Skin epidermis (tissue), 12 donors: ENCODE measurements at regions not wholly inside any gene's neighbourhood (a gene's known extent, or its start where the extent isn't known, plus 50 kb on each side); places are given as distances from the start of the nearest gene placed in this dataset.

ENCODE experiments used
- H3K27ac ChIP-seq, 21 experiments: fragments of 200-600 bp; sonication (generic) in 11 of 21; one replicate each; pipeline ENCODE4 v1.5.0; 2020; ENCODE audit warnings: mild to moderate bottlenecking in 3 of 21, inconsistent platforms in 2 of 21, moderate library complexity in 2 of 21
- H3K4me3 ChIP-seq, 7 experiments: fragments of 200-600 bp; sonication (generic) in 2 of 7; one replicate each; pipeline ENCODE4 v1.5.0; 2020; ENCODE audit warnings: inconsistent platforms in 2 of 7, mild to moderate bottlenecking in 2 of 7, moderate library complexity in 1 of 7

DNA sequence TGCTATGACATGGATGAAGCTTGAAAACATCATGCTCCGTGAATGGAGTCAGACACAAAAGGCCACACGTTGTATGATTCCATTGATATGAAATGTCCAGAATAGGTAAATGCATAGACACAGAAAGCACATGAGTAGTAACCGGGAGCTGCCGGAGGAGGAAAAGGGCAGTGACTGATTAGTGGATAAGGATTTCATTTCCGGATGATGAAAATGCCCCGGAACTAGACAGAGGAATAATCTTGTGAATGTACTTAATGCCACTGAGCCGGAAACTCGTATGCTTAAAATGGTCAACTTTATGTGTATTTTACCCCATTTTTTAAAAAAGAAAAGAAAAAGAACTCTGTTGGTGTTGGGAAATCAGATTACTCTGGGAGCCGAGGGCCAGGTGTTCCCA is 112.7 kb upstream of the FAM9B start:
- H3K27ac ChIP-seq, result no peak overlapping the region
- H3K4me3 ChIP-seq, result no peak overlapping the region

GRCh38 chrX:9147086-9147485 is 113.2 kb upstream of the FAM9B start:
- H3K27ac ChIP-seq, result no peak overlapping the region
- no peak overlapping the region for H3K4me3 ChIP-seq

DNA sequence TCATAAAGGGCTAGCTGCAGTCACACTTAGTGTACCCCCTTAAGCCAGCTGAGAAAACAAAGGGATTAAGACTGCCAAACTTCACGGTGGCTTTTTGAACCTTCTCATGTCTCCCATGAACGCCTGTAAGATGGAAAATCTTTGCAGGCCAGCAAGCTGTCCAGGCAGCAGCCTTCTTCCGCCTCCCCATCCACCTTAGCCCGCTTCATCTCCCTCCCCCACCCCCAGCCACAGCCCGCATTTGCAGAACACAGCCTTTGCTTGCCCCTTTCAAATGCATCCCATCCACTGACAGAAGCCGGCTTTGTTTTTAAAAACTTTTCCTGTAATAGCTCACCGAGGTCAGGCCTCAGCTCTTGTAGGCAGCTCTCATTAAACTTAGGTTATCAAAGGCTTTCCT is 113.8 kb upstream of the FAM9B start:
- H3K27ac ChIP-seq, result peak overlapping the region in 1 of 21 experiments; percentile 44
- no peak overlapping the region for H3K4me3 ChIP-seq

- Histone ChIP-seq H3K4me3 (no peak overlapping the region), H3K27ac (peak overlapping the region in 3 of 21 experiments; percentile 6 to 44 (median 23))
These were observed 114.9 kb upstream of the FAM9B start for GRCh38 chrX:9148615-9149399.

- H3K27ac ChIP-seq, result no peak overlapping the region
These were observed 115.7 kb upstream of the FAM9B start for GRCh38 chrX:9149501-9150245.

DNA sequence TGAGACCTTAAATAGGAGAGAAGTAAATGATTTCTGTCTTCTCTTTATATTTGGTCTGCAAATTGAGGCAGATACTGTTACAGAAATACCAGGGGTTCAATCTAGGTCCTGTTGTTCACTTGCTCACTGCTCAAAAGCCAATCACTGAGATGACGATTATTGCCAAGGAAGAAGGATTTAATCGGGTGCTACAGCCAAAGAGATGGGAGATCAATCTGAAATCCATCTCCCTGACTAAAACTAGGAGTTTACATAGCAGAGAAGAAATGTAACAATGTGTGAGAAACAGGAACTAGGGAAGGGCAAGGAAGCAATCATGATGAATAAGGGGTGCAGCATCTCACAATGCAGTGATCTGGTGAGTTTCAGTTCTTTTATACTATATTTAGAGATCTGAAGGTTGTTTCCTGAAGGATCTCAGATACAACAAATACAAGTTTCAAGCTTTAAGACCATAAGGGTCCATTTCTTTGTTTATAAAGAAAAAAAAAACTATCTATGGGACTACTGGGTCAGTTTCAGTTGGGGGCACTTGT is 117.9 kb upstream of the FAM9B start:
- no peak overlapping the region for H3K27ac ChIP-seq

More at GRCh38 chrX:9149501-9150245, 115.7 kb upstream of the FAM9B start:
- no peak overlapping the region for H3K4me3 ChIP-seq

GRCh38 chrX:9153300-9153699 is 119.4 kb upstream of the FAM9B start:
- no peak overlapping the region for H3K27ac ChIP-seq
- no peak overlapping the region for H3K4me3 ChIP-seq

More for the DNA sequence above, 117.9 kb upstream of the FAM9B start:
- H3K4me3 ChIP-seq, result no peak overlapping the region

GRCh38 chrX:9158611-9159010 is 124.7 kb upstream of the FAM9B start:
- Histone ChIP-seq H3K4me3 (no peak overlapping the region), H3K27ac (no peak overlapping the region)

DNA sequence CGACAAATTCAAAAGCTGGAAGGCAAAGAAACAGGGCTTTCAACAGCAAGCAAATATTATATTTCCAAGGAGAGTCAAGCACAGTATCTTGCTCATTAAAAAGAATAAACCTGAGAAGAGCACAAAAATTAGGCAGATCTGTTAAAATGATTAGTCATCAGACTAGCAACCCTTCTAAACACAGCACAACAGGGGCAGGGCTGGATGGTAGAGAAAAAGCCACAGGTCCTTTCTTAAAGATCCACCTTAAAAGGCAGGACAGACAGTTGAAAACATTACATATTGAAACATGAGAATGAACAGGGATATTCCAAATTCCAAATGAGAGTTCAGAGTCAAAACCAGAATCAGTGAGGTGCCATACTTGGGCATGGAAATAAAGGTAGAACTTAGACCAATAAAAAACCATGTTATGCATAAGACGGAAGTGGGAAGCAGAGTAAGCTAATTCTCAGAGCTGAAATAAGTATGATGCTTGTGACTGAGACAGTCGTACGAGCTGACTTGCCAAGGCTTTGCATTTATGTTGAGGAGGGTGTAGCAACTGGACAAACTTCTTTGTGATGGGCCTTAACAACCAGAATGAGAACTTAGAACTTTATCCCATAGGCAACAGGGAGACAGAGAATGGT is 126.9 kb upstream of the FAM9B start:
- Histone ChIP-seq H3K27ac (no peak overlapping the region), H3K4me3 (no peak overlapping the region)

DNA sequence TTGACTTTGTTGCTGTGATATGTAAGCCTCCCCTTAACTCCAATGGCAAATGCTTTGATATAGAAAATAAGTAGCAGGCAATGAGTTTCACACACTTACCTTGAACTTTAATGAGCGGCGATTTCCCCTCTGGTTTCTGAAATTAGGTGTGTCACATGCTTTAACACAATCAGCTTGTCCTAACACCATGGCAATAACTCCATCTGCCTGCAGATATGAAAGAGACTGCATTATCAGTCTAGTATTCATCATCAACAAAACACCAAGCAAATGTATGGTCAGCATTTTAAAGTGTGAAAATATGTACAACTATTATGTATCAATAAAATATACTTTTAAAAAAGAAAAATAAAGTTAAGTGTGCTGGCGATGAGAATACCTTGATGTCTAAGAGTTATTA is 128.8 kb upstream of the FAM9B start:
- Histone ChIP-seq H3K27ac (no peak overlapping the region), H3K4me3 (no peak overlapping the region)

GRCh38 chrX:9163214-9163709 is 129.3 kb upstream of the FAM9B start:
- no peak overlapping the region for H3K4me3 ChIP-seq
- H3K27ac ChIP-seq, result no peak overlapping the region

DNA sequence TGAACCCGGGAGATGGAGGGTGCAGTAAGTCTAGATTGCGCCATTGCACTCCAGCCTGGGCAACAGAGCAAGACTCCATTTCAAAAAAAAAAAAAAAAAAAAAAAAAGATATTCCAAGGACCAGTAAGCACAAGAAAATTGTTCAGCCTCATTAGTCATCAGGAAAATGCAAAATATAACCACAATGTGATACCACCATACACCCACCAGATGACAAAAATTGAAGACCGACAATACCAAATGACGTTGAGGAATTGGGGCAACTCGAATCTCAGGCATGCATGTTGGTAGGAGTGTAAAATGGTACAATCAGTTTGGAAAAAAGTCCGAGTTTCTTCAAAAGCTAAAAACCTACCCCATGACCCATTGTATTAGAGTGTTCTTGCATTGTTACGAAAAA is 130.2 kb upstream of the FAM9B start:
- Histone ChIP-seq H3K4me3 (no peak overlapping the region), H3K27ac (no peak overlapping the region)

DNA sequence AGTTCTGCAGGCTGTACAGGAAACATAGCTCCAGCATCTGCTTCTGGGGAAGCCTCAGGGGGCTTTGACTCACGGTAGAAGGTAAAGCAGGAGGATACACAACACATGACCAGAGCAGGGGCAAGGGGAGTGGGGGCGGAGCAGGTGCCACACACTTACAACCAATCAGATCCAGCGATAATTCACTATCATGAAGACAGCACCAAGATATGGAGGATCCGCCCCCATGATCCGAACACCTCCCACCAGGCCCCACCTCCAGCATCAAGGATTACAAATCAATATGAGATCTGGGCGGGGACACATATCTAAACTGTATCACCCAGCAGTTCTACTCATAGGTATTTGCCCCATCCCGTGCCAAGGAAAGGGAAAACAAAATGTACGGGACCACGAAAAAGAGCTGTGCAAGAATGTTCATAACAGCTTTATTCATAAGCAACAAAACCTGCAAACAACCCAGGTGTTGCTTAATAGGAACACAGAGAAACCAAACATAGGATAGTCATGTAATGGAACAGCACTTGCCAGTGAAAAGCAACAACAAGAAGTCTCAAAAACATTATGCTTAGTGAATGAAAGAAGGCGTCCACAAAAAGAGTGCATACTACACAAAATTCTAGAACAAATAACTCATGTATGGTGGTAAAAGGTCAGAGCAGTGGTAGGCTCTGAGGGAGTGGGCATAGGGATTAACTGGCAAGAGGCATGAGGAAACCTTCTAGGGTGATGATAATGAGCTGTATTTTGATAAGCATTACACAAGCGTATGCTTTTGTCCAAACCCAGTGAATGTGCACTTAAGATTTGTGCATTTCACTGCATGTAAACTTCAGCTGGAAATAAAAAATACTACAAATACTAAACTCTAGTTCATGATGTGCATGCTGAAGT is 130.9 kb upstream of the FAM9B start:
- H3K4me3 ChIP-seq, result no peak overlapping the region

GRCh38 chrX:9166584-9166944 is 132.6 kb upstream of the FAM9B start:
- Histone ChIP-seq H3K27ac (no peak overlapping the region), H3K4me3 (no peak overlapping the region)

More for the DNA sequence above, 130.9 kb upstream of the FAM9B start:
- H3K27ac ChIP-seq, result no peak overlapping the region

- H3K4me3 ChIP-seq, result no peak overlapping the region
- H3K27ac ChIP-seq, result no peak overlapping the region
These were observed 138.0 kb upstream of the FAM9B start for GRCh38 chrX:9171841-9172463.

- H3K4me3 ChIP-seq, result no peak overlapping the region
- no peak overlapping the region for H3K27ac ChIP-seq
These were observed 138.5 kb upstream of the FAM9B start for GRCh38 chrX:9172464-9172850.

DNA sequence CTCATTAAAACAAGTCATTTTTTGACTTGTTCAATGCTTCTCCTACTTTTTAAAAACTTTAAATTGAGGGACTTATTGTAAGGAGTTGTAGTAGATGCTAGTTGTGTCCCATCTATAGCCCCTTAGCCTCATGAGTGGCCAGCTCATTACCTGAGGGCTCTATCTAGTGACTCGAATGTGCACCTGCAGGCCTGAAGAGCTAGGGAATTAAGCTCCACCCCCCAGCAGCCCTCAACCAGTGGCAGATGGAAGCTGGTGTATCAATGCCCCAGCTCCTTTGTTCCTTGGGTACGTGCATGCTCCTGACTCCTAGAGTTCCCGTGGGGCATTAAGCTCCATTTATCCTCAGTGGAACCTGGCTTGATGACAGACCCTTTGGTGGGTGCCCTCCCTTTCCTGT is 146.7 kb upstream of the FAM9B start:
- Histone ChIP-seq H3K4me3 (no peak overlapping the region), H3K27ac (no peak overlapping the region)

- H3K27ac ChIP-seq, result no peak overlapping the region
- H3K4me3 ChIP-seq, result no peak overlapping the region
These were observed 148.1 kb upstream of the FAM9B start for GRCh38 chrX:9182041-9182440.

- H3K4me3 ChIP-seq, result no peak overlapping the region
These were observed 149.6 kb upstream of the FAM9B start for GRCh38 chrX:9183481-9183880.

More at GRCh38 chrX:9183481-9183880, 149.6 kb upstream of the FAM9B start:
- H3K27ac ChIP-seq, result no peak overlapping the region
